Naive thymus-derived CD4-positive, alpha-beta T cell (primary cell): ENCODE measurements at regions not wholly inside any gene's neighbourhood (a gene's known extent, or its start where the extent isn't known, plus 50 kb on each side); places are given as distances from the start of the nearest gene placed in this dataset.

Experiments
- ATAC-seq: fragments of 150-1000 bp; cut with Tn5 transposase; 2 replicates; pipeline ENCODE4 v1.10.0; 2021; ENCODE audit warnings: mild to moderate bottlenecking, moderate library complexity
- CTCF ChIA-PET: fragments of 350-600 bp; sonication (Branson Sonifier 250); formaldehyde crosslinking; loops from one replicate; lab custom pipeline; 2021; ENCODE audit warnings: antibody characterized with exemption; lab: Charles Lee
- POLR2A ChIA-PET: fragments of 350-600 bp; sonication (Branson Sonifier 250); formaldehyde crosslinking; loops from one replicate; lab custom pipeline; 2021; ENCODE audit warnings: antibody characterized with exemption, inconsistent platforms; lab: Charles Lee
- DNase-seq, 9 donors: peaks; one replicate each; pipeline versions ENCODE4 v3.0.0 to v3.0.0-alpha.2; 2020 to 2022; ENCODE audit warnings: mixed read lengths in 1 of 9
- H3K27ac ChIP-seq: one replicate; pipeline ENCODE4 v1.7.0; 2013; ENCODE audit warnings: mild to moderate bottlenecking, low read depth, low read length, moderate library complexity
- H3K27me3 ChIP-seq, 2 donors: one replicate each; pipeline ENCODE4 v1.7.0; 2013; ENCODE audit warnings: low read length in 2 of 2, mild to moderate bottlenecking in 2 of 2, moderate library complexity in 2 of 2; ENCODE audit not compliant: control insufficient read depth in 2 of 2, insufficient read depth in 2 of 2
- H3K36me3 ChIP-seq, 3 experiments: 1 replicate in 2 of 3; 2 replicates in 1 of 3; pipeline ENCODE4 v1.7.0; 2013; ENCODE audit warnings: low read length in 3 of 3, mild to moderate bottlenecking in 3 of 3, moderate library complexity in 1 of 3; ENCODE audit not compliant: insufficient read depth in 3 of 3, control insufficient read depth in 2 of 3
- H3K4me1 ChIP-seq, 2 donors: one replicate each; pipeline ENCODE4 v1.7.0; 2013; ENCODE audit warnings: low read length in 2 of 2, mild to moderate bottlenecking in 2 of 2, moderate library complexity in 1 of 2; ENCODE audit not compliant: control insufficient read depth in 2 of 2, insufficient read depth in 2 of 2
- H3K4me3 ChIP-seq: 2 replicates; pipeline ENCODE4 v1.7.0; 2013; ENCODE audit warnings: mild to moderate bottlenecking, low read length
- H3K9me3 ChIP-seq, 3 experiments: 1 replicate in 2 of 3; 2 replicates in 1 of 3; pipeline ENCODE4 v1.7.0; 2013; ENCODE audit warnings: low read length in 3 of 3; ENCODE audit not compliant: control insufficient read depth in 2 of 3
- H3K27ac Mint-ChIP-seq, 9 donors: one replicate each; pipeline ENCODE4 v1.8.0; 2020 to 2022; ENCODE audit warnings: mixed read lengths in 9 of 9, mild to moderate bottlenecking in 8 of 9, moderate library complexity in 5 of 9, inconsistent platforms in 2 of 9
- H3K27me3 Mint-ChIP-seq, 5 donors: one replicate each; pipeline ENCODE4 v1.8.0; 2021 to 2022; ENCODE audit warnings: mixed read lengths in 5 of 5, mild to moderate bottlenecking in 1 of 5
- H3K36me3 Mint-ChIP-seq, 5 donors: one replicate each; pipeline ENCODE4 v1.8.0; 2020 to 2022; ENCODE audit warnings: mixed read lengths in 5 of 5, mild to moderate bottlenecking in 3 of 5, inconsistent platforms in 1 of 5
- H3K4me1 Mint-ChIP-seq, 7 donors: one replicate each; pipeline ENCODE4 v1.8.0; 2020 to 2022; ENCODE audit warnings: mixed read lengths in 7 of 7, mild to moderate bottlenecking in 3 of 7, inconsistent platforms in 1 of 7
- H3K4me3 Mint-ChIP-seq, 10 donors: one replicate each; pipeline ENCODE4 v1.8.0; 2020 to 2022; ENCODE audit warnings: mild to moderate bottlenecking in 10 of 10, mixed read lengths in 10 of 10, moderate library complexity in 6 of 10, inconsistent platforms in 2 of 10
- H3K9me3 Mint-ChIP-seq, 11 donors: one replicate each; pipeline ENCODE4 v1.8.0; 2020 to 2022; ENCODE audit warnings: mixed read lengths in 11 of 11, mild to moderate bottlenecking in 4 of 11, inconsistent platforms in 1 of 11, moderate library complexity in 1 of 11
- intact Hi-C, 2 donors: fragments of 100-400 bp; cut with micrococcal nuclease; formaldehyde crosslinking; loops; one replicate each; pipeline ENCODE4 v1.15.1; 2023

- ATAC-seq (no peak), DNase-seq (no peak)
- intact Hi-C loops, result no loop called here
- H3K9me3 ChIP-seq, result no peaks in the 10 kb centered on the region
- Mint-ChIP-seq H3K4me1 (no peaks in the 10 kb centered on the region), H3K9me3 (peaks cover 0 to 4% (median 0%) of the 10 kb centered on the region in 11 donors), H3K27ac (no peak overlapping the region), H3K36me3 (no peaks in the 10 kb centered on the region), H3K4me3 (no peak overlapping the region), H3K27me3 (peaks cover 0 to 6% (median 5%) of the 10 kb centered on the region in 5 donors)
- H3K4me3 ChIP-seq, result no peak overlapping the region
- H3K4me1 ChIP-seq, result no peaks in the 10 kb centered on the region
- POLR2A ChIA-PET, result no interaction called here
- CTCF ChIA-PET, result no interaction called here
- no peaks in the 10 kb centered on the region for H3K36me3 ChIP-seq
- no peak overlapping the region for H3K27ac ChIP-seq
- no peaks in the 10 kb centered on the region for H3K27me3 ChIP-seq
Measured at GRCh38 chr3:81888914-81889557, 127.6 kb upstream of the GBE1 start.

GRCh38 chr3:81887448-81887847 lies 126.0 kb upstream of the GBE1 start:
- no peak for DNase-seq
- Histone ChIP-seq H3K27me3 (no peaks in the 10 kb centered on the region), H3K27ac (no peak overlapping the region), H3K36me3 (no peaks in the 10 kb centered on the region), H3K4me3 (no peak overlapping the region), H3K9me3 (no peaks in the 10 kb centered on the region), H3K4me1 (no peaks in the 10 kb centered on the region)
- Mint-ChIP-seq H3K4me3 (no peak overlapping the region), H3K9me3 (no peaks in the 10 kb centered on the region), H3K27ac (no peak overlapping the region), H3K36me3 (no peaks in the 10 kb centered on the region), H3K27me3 (peaks cover 0 to 6% (median 0%) of the 10 kb centered on the region in 5 donors), H3K4me1 (no peaks in the 10 kb centered on the region)
- intact Hi-C loops, result no loop called here
- ChIA-PET POLR2A (no interaction called here), CTCF (no interaction called here)
- no peak for ATAC-seq

- Mint-ChIP-seq H3K9me3 (peaks cover 0 to 6% (median 0%) of the 10 kb centered on the region in 11 donors), H3K4me1 (no peaks in the 10 kb centered on the region), H3K27ac (no peak overlapping the region), H3K4me3 (no peak overlapping the region), H3K27me3 (no peaks in the 10 kb centered on the region), H3K36me3 (no peaks in the 10 kb centered on the region)
- Histone ChIP-seq H3K4me1 (no peaks in the 10 kb centered on the region), H3K4me3 (no peak overlapping the region), H3K27ac (no peak overlapping the region), H3K9me3 (no peaks in the 10 kb centered on the region), H3K36me3 (no peaks in the 10 kb centered on the region), H3K27me3 (no peaks in the 10 kb centered on the region)
- no peak for ATAC-seq
- intact Hi-C loops, result no loop called here
- no peak for DNase-seq
- ChIA-PET POLR2A (interaction anchor here (0.7 kb wide), 1 partner anchor 73 kb away, joined by 3 read pairs; no protein-coding TSS in a partner anchor), CTCF (no interaction called here)
Measured at GRCh38 chr3:81886081-81886480, 124.6 kb upstream of the GBE1 start.

- CTCF ChIA-PET, result no interaction called here
- ATAC-seq, result no peak
- Mint-ChIP-seq H3K27ac (no peak overlapping the region), H3K36me3 (no peaks in the 10 kb centered on the region), H3K27me3 (no peaks in the 10 kb centered on the region), H3K9me3 (peaks cover 0 to 6% (median 2%) of the 10 kb centered on the region in 11 donors), H3K4me3 (no peak overlapping the region), H3K4me1 (no peaks in the 10 kb centered on the region)
- Histone ChIP-seq H3K9me3 (no peaks in the 10 kb centered on the region), H3K4me3 (no peak overlapping the region), H3K27ac (no peak overlapping the region), H3K4me1 (no peaks in the 10 kb centered on the region), H3K36me3 (no peaks in the 10 kb centered on the region), H3K27me3 (no peaks in the 10 kb centered on the region)
- POLR2A ChIA-PET, result no interaction called here
- no peak for DNase-seq
- intact Hi-C loops, result no loop called here
Measured at GRCh38 chr3:81884791-81885190, 123.3 kb upstream of the GBE1 start.

- Histone ChIP-seq H3K4me1 (no peaks in the 10 kb centered on the region), H3K36me3 (no peaks in the 10 kb centered on the region), H3K27ac (no peak overlapping the region), H3K4me3 (no peak overlapping the region), H3K9me3 (no peaks in the 10 kb centered on the region), H3K27me3 (no peaks in the 10 kb centered on the region)
- POLR2A ChIA-PET, result no interaction called here
- peaks cover 0 to 18% (median 0%) of the 10 kb centered on the region in 5 donors for H3K27me3 Mint-ChIP-seq
- H3K9me3 Mint-ChIP-seq, result peaks cover 0 to 12% (median 4%) of the 10 kb centered on the region in 11 donors
- CTCF ChIA-PET, result no interaction called here
- H3K36me3 Mint-ChIP-seq, result no peaks in the 10 kb centered on the region
- DNase-seq (no peak), ATAC-seq (no peak)
- intact Hi-C loops, result no loop called here
- H3K27ac Mint-ChIP-seq, result no peak overlapping the region
- H3K4me1 Mint-ChIP-seq, result no peaks in the 10 kb centered on the region
- H3K4me3 Mint-ChIP-seq, result no peak overlapping the region
Measured at GRCh38 chr3:81876826-81877225, 115.4 kb upstream of the GBE1 start.

GRCh38 chr3:81874738-81875137 lies 113.3 kb upstream of the GBE1 start:
- Mint-ChIP-seq H3K9me3 (peaks cover 0 to 10% (median 0%) of the 10 kb centered on the region in 11 donors), H3K36me3 (no peaks in the 10 kb centered on the region), H3K4me3 (no peak overlapping the region), H3K27me3 (peaks cover 0 to 30% (median 0%) of the 10 kb centered on the region in 5 donors), H3K4me1 (no peaks in the 10 kb centered on the region), H3K27ac (no peak overlapping the region)
- intact Hi-C loops, result no loop called here
- H3K4me1 ChIP-seq, result no peaks in the 10 kb centered on the region
- H3K27ac ChIP-seq, result no peak overlapping the region
- no peaks in the 10 kb centered on the region for H3K27me3 ChIP-seq
- no peaks in the 10 kb centered on the region for H3K36me3 ChIP-seq
- ChIA-PET CTCF (no interaction called here), POLR2A (no interaction called here)
- ATAC-seq (no peak), DNase-seq (no peak)
- H3K9me3 ChIP-seq, result no peaks in the 10 kb centered on the region
- H3K4me3 ChIP-seq, result no peak overlapping the region

GRCh38 chr3:81872566-81872965 lies 111.1 kb upstream of the GBE1 start:
- peaks cover 0 to 24% (median 0%) of the 10 kb centered on the region in 5 donors for H3K27me3 Mint-ChIP-seq
- H3K4me1 Mint-ChIP-seq, result no peaks in the 10 kb centered on the region
- H3K9me3 Mint-ChIP-seq, result peaks cover 0 to 3% (median 0%) of the 10 kb centered on the region in 11 donors
- Histone ChIP-seq H3K4me3 (no peak overlapping the region), H3K27ac (no peak overlapping the region), H3K36me3 (no peaks in the 10 kb centered on the region), H3K9me3 (no peaks in the 10 kb centered on the region), H3K4me1 (no peaks in the 10 kb centered on the region), H3K27me3 (no peaks in the 10 kb centered on the region)
- H3K27ac Mint-ChIP-seq, result no peak overlapping the region
- H3K4me3 Mint-ChIP-seq, result no peak overlapping the region
- intact Hi-C loops, result no loop called here
- POLR2A ChIA-PET, result no interaction called here
- DNase-seq (no peak), ATAC-seq (no peak)
- CTCF ChIA-PET, result no interaction called here
- H3K36me3 Mint-ChIP-seq, result no peaks in the 10 kb centered on the region
